ENCODE measurements at regions not wholly inside any gene's neighbourhood (a gene's known extent, or its start where the extent isn't known, plus 50 kb on each side); places are given as distances from the start of the nearest gene placed in this dataset.
"Not testable (repeated sequence)": the region's sequence is repeated elsewhere in the genome, so short reads cannot be mapped to it uniquely, and the experiment has no call there.

DNA sequence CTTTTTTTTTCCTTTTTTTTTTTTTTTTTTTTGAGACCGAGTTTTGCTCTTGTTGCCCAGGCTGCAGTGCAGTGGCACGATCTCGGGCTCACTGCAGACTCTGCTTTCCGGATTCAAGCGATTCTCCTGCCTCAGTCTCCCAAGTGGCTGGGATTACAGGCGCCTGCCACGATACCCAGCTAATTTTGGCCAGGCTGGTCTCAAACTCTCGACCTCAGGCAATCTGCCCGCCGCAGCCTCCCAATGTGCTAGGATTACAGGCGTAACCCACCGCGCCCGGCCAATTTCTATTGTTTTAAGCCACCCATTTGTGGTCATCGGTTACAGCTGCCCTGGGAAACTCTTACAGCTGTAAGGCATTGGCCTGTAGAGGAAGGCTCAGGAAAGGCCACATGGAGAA lies 617.7 kb downstream of the GABRG2 start:
- H3K4me3 ChIP-seq, result no peak overlapping the region
- no peak overlapping the region for H3K27ac ChIP-seq (replicated peaks)
- no peaks in the 10 kb centered on the region for H3K9me3 ChIP-seq (replicated peaks)
- TF ChIP-seq, protein P1, sequence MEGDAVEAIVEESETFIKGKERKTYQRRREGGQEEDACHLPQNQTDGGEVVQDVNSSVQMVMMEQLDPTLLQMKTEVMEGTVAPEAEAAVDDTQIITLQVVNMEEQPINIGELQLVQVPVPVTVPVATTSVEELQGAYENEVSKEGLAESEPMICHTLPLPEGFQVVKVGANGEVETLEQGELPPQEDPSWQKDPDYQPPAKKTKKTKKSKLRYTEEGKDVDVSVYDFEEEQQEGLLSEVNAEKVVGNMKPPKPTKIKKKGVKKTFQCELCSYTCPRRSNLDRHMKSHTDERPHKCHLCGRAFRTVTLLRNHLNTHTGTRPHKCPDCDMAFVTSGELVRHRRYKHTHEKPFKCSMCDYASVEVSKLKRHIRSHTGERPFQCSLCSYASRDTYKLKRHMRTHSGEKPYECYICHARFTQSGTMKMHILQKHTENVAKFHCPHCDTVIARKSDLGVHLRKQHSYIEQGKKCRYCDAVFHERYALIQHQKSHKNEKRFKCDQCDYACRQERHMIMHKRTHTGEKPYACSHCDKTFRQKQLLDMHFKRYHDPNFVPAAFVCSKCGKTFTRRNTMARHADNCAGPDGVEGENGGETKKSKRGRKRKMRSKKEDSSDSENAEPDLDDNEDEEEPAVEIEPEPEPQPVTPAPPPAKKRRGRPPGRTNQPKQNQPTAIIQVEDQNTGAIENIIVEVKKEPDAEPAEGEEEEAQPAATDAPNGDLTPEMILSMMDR (IDR thresholded peaks at IDR 0.05; ENCODE audit: borderline replicate concordance), result no peak
- H3K27me3 ChIP-seq (ENCODE audit: low read depth), result no peaks in the 10 kb centered on the region
- intact Hi-C loops (cut with micrococcal nuclease), result no loop called here
- H3K4me1 ChIP-seq, result no peaks in the 10 kb centered on the region
- H3K36me3 ChIP-seq, result no peaks in the 10 kb centered on the region
- no peak for DNase-seq

DNA sequence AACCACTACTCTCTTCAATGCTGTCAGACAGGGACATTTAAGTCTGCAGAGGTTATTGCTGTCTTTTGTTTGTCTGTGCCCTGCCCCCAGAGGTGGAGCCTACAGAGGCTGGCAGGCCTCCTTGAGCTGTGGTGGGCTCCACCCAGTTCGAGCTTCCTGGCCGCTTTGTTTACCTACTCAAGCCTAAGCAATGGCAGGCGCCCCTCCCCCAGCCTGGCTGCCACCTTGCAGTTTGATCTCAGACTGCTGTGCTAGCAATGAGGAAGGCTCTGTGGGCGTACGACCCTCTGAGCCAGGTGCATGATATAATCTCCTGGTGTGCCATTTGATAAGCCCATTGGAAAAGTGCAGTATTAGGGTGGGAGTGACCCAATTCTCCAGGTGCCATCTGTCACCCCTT lies 628.7 kb downstream of the GABRG2 start:
- H3K9me3 ChIP-seq (replicated peaks); DNase-seq; intact Hi-C loops (cut with micrococcal nuclease); H3K36me3 ChIP-seq; H3K4me1 ChIP-seq; H3K27ac ChIP-seq (replicated peaks); H3K27me3 ChIP-seq (ENCODE audit: low read depth); H3K4me3 ChIP-seq: not testable (repeated sequence)

DNA sequence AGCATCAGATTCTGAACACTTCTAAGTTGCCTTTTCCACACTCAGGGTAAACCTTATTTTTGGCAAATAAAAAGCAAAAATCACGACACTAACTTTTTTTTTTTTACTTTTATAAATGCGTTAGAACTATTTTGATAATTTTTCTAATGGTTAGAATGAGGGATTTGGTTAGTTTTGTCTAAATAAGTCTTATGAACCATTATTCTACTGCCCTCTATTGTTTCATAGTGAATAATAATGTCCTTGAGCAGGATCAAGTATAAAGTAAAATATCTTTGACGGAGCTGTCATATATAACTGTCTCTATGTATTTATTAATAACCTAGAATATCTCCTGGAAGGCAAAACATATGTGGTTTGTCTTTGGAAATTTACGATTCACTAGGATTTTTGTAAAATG lies 631.8 kb downstream of the GABRG2 start:
- intact Hi-C loops (cut with micrococcal nuclease), result no loop called here
- TF ChIP-seq, protein P1 (IDR thresholded peaks at IDR 0.05; ENCODE audit: borderline replicate concordance), result no peak
- H3K9me3 ChIP-seq (replicated peaks), result peaks cover 3% of the 10 kb centered on the region

DNA sequence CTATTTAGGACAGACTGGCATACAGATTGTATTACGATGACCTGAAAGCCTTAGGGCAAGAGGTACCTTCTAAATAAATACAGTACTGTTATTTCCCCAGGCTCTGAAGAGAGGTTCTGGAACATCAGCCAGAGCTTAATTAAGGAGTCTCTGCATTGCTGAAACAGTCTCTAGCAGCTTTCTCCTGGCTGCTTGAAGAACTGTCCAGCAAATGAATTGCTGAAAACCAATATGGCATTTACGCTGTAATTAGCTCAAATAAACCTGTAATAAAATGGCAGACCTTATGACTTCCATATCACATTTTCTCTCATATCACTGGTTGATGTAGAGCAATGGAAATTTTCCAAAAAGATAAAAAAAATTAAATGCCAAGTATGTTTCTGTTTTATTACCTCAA lies 636.3 kb downstream of the GABRG2 start:
- no peak for DNase-seq
- Histone ChIP-seq H3K27me3 (ENCODE audit: low read depth) (no peaks in the 10 kb centered on the region), H3K36me3 (no peaks in the 10 kb centered on the region), H3K4me1 (no peaks in the 10 kb centered on the region), H3K27ac (replicated peaks) (no peak overlapping the region), H3K4me3 (no peak overlapping the region), H3K9me3 (replicated peaks) (no peaks in the 10 kb centered on the region)
- TF ChIP-seq, protein P1 (IDR thresholded peaks at IDR 0.05; ENCODE audit: borderline replicate concordance), result no peak
- intact Hi-C loops (cut with micrococcal nuclease), result no loop called here

More for the DNA sequence above, 631.8 kb downstream of the GABRG2 start:
- Histone ChIP-seq H3K27ac (replicated peaks) (no peak overlapping the region), H3K36me3 (no peaks in the 10 kb centered on the region), H3K4me3 (no peak overlapping the region), H3K4me1 (no peaks in the 10 kb centered on the region), H3K27me3 (ENCODE audit: low read depth) (no peaks in the 10 kb centered on the region)
- DNase-seq, result no peak

DNA sequence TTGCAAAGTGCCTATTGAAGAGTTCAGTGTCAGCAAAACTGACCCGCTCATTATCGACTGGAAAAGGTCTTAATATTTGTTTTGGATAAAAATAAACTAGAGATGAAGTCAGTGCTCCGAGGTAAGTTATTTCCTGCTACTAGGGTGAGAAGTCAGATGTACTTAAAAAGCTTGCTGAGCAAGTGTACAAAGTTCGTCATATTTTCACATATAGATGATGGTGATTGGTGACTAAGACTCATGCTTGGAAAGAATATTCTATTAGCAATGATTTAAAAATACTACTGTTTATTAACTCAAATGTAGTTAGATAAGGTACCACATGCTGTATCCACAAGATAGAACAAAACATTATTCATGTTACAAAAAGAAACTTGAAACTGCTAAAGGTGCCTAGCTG lies 643.7 kb downstream of the GABRG2 start:
- Histone ChIP-seq H3K4me3 (no peak overlapping the region), H3K27me3 (ENCODE audit: low read depth) (no peaks in the 10 kb centered on the region), H3K27ac (replicated peaks) (no peak overlapping the region), H3K4me1 (no peaks in the 10 kb centered on the region), H3K9me3 (replicated peaks) (peaks cover 25% of the 10 kb centered on the region), H3K36me3 (no peaks in the 10 kb centered on the region)
- intact Hi-C loops (cut with micrococcal nuclease), result no loop called here
- TF ChIP-seq, protein P1 (IDR thresholded peaks at IDR 0.05; ENCODE audit: borderline replicate concordance), result no peak
- DNase-seq, result no peak

DNA sequence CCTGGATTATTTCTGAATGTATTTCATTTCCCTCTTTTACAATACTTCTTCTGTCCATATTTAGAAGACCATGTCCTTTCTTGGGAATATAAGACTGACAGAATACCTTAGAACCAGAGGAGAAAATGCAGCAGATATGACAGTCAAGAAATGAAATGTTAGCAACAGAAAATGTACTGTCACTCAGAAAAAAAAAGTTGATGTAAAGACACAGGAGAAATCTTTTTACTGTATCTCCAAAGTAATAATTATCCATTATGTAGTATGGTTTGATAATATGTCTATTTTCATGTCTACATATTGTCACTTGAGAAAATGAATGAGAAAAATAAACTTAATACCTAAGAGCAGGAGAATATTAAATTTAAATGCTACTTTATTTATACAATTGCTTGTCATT lies 652.1 kb downstream of the GABRG2 start:
- Histone ChIP-seq H3K27me3 (ENCODE audit: low read depth) (no peaks in the 10 kb centered on the region), H3K4me3 (no peak overlapping the region), H3K36me3 (no peaks in the 10 kb centered on the region), H3K9me3 (replicated peaks) (peaks cover 53% of the 10 kb centered on the region), H3K27ac (replicated peaks) (no peak overlapping the region), H3K4me1 (no peaks in the 10 kb centered on the region)
- intact Hi-C loops (cut with micrococcal nuclease), result no loop called here
- DNase-seq, result no peak
- TF ChIP-seq, protein P1 (IDR thresholded peaks at IDR 0.05; ENCODE audit: borderline replicate concordance), result no peak
